ENCODE measurements at regions not wholly inside any gene's neighbourhood (a gene's known extent, or its start where the extent isn't known, plus 50 kb on each side); places are given as distances from the start of the nearest gene placed in this dataset.

- Histone ChIP-seq H3K4me3 (no peak overlapping the region), H3K27me3 (replicated peaks in 1 of 7) (no peaks in the 10 kb centered on the region), H3K27ac (no peak overlapping the region), H3K9me3 (peaks cover 0 to 5% (median 0%) of the 10 kb centered on the region in 8 donors), H3K4me1 (no peaks in the 10 kb centered on the region), H3K36me3 (no peaks in the 10 kb centered on the region)
- DNase-seq: no peak
- TF ChIP-seq CTCF (IDR thresholded peaks at IDR 0.05 in 8 of 11, conservative IDR thresholded peaks at IDR 0.05 in 3 of 11): no peak
- no peak for TF ChIP-seq POLR2AphosphoS5 (IDR thresholded peaks at IDR 0.05)
- TF ChIP-seq POLR2A (IDR thresholded peaks at IDR 0.05): no peak
- intact Hi-C loops (cut with DNase I; ENCODE audit: low total_unique reads): no loop called here
- WGBS, 5 donors: 71 to 88% (median 81%) methylated on average over 2 of the region's 2 CpGs
These were observed 2126.9 kb upstream of the CELF4 start for GRCh38 chr18:39692367-39693015.

GRCh38 chr18:39685303-39685902 lies 2119.8 kb upstream of the CELF4 start:
- Histone ChIP-seq H3K27me3 (replicated peaks in 1 of 7) (no peaks in the 10 kb centered on the region), H3K4me1 (no peaks in the 10 kb centered on the region), H3K4me3 (no peak overlapping the region), H3K36me3 (no peaks in the 10 kb centered on the region), H3K27ac (no peak overlapping the region), H3K9me3 (no peaks in the 10 kb centered on the region)
- no peak for DNase-seq
- intact Hi-C loops (cut with DNase I; ENCODE audit: low total_unique reads): no loop called here
- TF ChIP-seq POLR2AphosphoS5 (IDR thresholded peaks at IDR 0.05): no peak
- no peak for TF ChIP-seq CTCF (IDR thresholded peaks at IDR 0.05 in 8 of 11, conservative IDR thresholded peaks at IDR 0.05 in 3 of 11)
- TF ChIP-seq POLR2A (IDR thresholded peaks at IDR 0.05): no peak
- WGBS, 5 donors: 54 to 72% (median 59%) methylated on average over 4 of the region's 4 CpGs

DNA sequence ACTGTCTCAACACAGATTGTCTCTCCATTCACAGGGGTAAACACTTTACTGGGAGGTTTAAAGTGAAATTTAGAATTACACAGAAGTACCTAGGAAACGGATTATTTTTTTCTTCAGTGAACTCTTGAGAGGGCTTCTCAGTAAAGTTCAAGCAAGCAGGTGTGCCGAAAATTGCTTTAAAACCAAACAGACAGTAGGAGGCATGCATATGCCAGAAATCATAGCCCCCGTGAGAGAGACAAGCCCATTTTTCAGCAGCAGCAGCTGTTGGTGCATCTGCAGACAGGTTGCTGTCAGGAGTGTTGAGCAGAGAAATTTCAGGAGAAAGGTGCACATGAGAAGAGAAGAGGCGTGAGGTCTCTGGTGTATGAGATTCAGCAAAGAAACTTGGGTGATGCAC lies 2115.5 kb upstream of the CELF4 start:
- Histone ChIP-seq H3K36me3 (no peaks in the 10 kb centered on the region), H3K4me1 (no peaks in the 10 kb centered on the region), H3K4me3 (no peak overlapping the region), H3K27me3 (replicated peaks in 1 of 7) (no peaks in the 10 kb centered on the region), H3K9me3 (no peaks in the 10 kb centered on the region), H3K27ac (no peak overlapping the region)
- no peak for DNase-seq
- WGBS, 5 donors: 78 to 97% (median 86%) methylated on average over 4 of the region's 4 CpGs
- intact Hi-C loops (cut with DNase I; ENCODE audit: low total_unique reads): no loop called here
- TF ChIP-seq CTCF (IDR thresholded peaks at IDR 0.05 in 8 of 11, conservative IDR thresholded peaks at IDR 0.05 in 3 of 11) (no peak), POLR2AphosphoS5 (IDR thresholded peaks at IDR 0.05) (no peak), POLR2A (IDR thresholded peaks at IDR 0.05) (no peak)

- H3K4me3 ChIP-seq: no peak overlapping the region
- intact Hi-C loops (cut with DNase I; ENCODE audit: low total_unique reads): no loop called here
- no peaks in the 10 kb centered on the region for H3K27me3 ChIP-seq (replicated peaks in 1 of 7)
- H3K9me3 ChIP-seq: no peaks in the 10 kb centered on the region
- no peaks in the 10 kb centered on the region for H3K36me3 ChIP-seq
- TF ChIP-seq CTCF (IDR thresholded peaks at IDR 0.05 in 8 of 11, conservative IDR thresholded peaks at IDR 0.05 in 3 of 11): no peak
- TF ChIP-seq POLR2A (IDR thresholded peaks at IDR 0.05): no peak
- no peak for TF ChIP-seq POLR2AphosphoS5 (IDR thresholded peaks at IDR 0.05)
- 48 to 79% (median 59%) methylated on average over 5 of the region's 5 CpGs for WGBS, 5 donors
- H3K27ac ChIP-seq: no peak overlapping the region
- no peak for DNase-seq
- no peaks in the 10 kb centered on the region for H3K4me1 ChIP-seq
These were observed 2110.3 kb upstream of the CELF4 start for GRCh38 chr18:39675906-39676305.
